ENCODE measurements at regions not wholly inside any gene's neighbourhood (a gene's known extent, or its start where the extent isn't known, plus 50 kb on each side); places are given as distances from the start of the nearest gene placed in this dataset.
"Not testable (repeated sequence)": the region's sequence is repeated elsewhere in the genome, so short reads cannot be mapped to it uniquely, and the experiment has no call there.

- ATAC-seq (replicated peaks in 6 of 8), result peak in 5 of 8 experiments; percentile 46 to 89 (median 86)
- Histone ChIP-seq H3K27ac (no peak overlapping the region), H3K4me3 (no peak overlapping the region), H3K4me1 (replicated peaks in 1 of 2) (peaks cover 26 to 31% of the 10 kb centered on the region in 2 donors)
- in situ Hi-C loops (cut with MboI; ENCODE audit: low pct_unique_long_range_greater_than_20kb in 2 of 9, low sequenced_read_pairs in 9 of 9, unreplicated experiment in 9 of 9), result no loop called here
- WGBS, 10 experiments, result 24 to 70% (median 57%) methylated on average over 1 to 11 of the region's 12 CpGs; no CpG with 5 or more reads in 1 of the 10 experiments
Measured at GRCh38 chr11:64428693-64429092, 69.7 kb downstream of the RPS6KA4 start.

- in situ Hi-C loops (cut with MboI; ENCODE audit: low pct_unique_long_range_greater_than_20kb in 2 of 9, low sequenced_read_pairs in 9 of 9, unreplicated experiment in 9 of 9), result no loop called here
- WGBS, 10 experiments, result 41 to 100% methylated on average over 2 to 4 of the region's 12 CpGs; no CpG with 5 or more reads in 8 of the 10 experiments
- no peak for ATAC-seq (replicated peaks in 6 of 8)
- Histone ChIP-seq H3K4me3 (no peak overlapping the region), H3K27ac (no peak overlapping the region), H3K4me1 (replicated peaks in 1 of 2) (peaks cover 26 to 31% of the 10 kb centered on the region in 2 donors)
Measured at GRCh38 chr11:64429970-64430369, 71.0 kb downstream of the RPS6KA4 start.

- WGBS, 10 experiments, result 0 to 54% (median 10%) methylated on average over 1 to 16 of the region's 18 CpGs; no CpG with 5 or more reads in 1 of the 10 experiments
- Histone ChIP-seq H3K4me3 (no peak overlapping the region), H3K27ac (peak overlapping the region; percentile 26 to 70), H3K4me1 (replicated peaks in 1 of 2) (peaks cover 26 to 31% of the 10 kb centered on the region in 2 donors)
- in situ Hi-C loops (cut with MboI; ENCODE audit: low pct_unique_long_range_greater_than_20kb in 2 of 9, low sequenced_read_pairs in 9 of 9, unreplicated experiment in 9 of 9), result no loop called here
- peak in 5 of 8 experiments; percentile 59 to 68 (median 63) for ATAC-seq (replicated peaks in 6 of 8)
Measured at GRCh38 chr11:64430645-64431044, 71.7 kb downstream of the RPS6KA4 start.

- in situ Hi-C loops (cut with MboI; ENCODE audit: low pct_unique_long_range_greater_than_20kb in 2 of 9, low sequenced_read_pairs in 9 of 9, unreplicated experiment in 9 of 9), result no loop called here
- no peak overlapping the region for H3K4me3 ChIP-seq
- ATAC-seq (replicated peaks in 6 of 8), result no peak
- 40 to 96% (median 60%) methylated on average over 1 to 4 of the region's 4 CpGs; no CpG with 5 or more reads in 7 of the 10 experiments for WGBS, 10 experiments
- peaks cover 10 to 12% of the 10 kb centered on the region in 2 donors for H3K4me1 ChIP-seq (replicated peaks in 1 of 2)
- H3K27ac ChIP-seq, result no peak overlapping the region
Measured at GRCh38 chr11:64436000-64436399, 77.0 kb downstream of the RPS6KA4 start.

GRCh38 chr11:64437426-64437825 is 78.5 kb downstream of the RPS6KA4 start:
- peak in 1 of 8 experiments; percentile 9 for ATAC-seq (replicated peaks in 6 of 8)
- in situ Hi-C loops (cut with MboI; ENCODE audit: low pct_unique_long_range_greater_than_20kb in 2 of 9, low sequenced_read_pairs in 9 of 9, unreplicated experiment in 9 of 9), result no loop called here
- Histone ChIP-seq H3K4me3 (no peak overlapping the region), H3K4me1 (replicated peaks in 1 of 2) (peaks cover 6 to 7% of the 10 kb centered on the region in 2 donors), H3K27ac (no peak overlapping the region)
- WGBS, 10 experiments, result 32 to 100% (median 55%) methylated on average over 1 to 3 of the region's 7 CpGs; no CpG with 5 or more reads in 2 of the 10 experiments

- peak in 3 of 8 experiments; percentile 18 to 23 (median 21) for ATAC-seq (replicated peaks in 6 of 8)
- no peak overlapping the region for H3K4me3 ChIP-seq
- 16 to 81% (median 65%) methylated on average over 3 to 8 of the region's 22 CpGs; no CpG with 5 or more reads in 5 of the 10 experiments for WGBS, 10 experiments
- H3K4me1 ChIP-seq (replicated peaks in 1 of 2), result peaks cover 6 to 7% of the 10 kb centered on the region in 2 donors
- no peak overlapping the region for H3K27ac ChIP-seq
- in situ Hi-C loops (cut with MboI; ENCODE audit: low pct_unique_long_range_greater_than_20kb in 2 of 9, low sequenced_read_pairs in 9 of 9, unreplicated experiment in 9 of 9), result no loop called here
Measured at GRCh38 chr11:64438986-64439771, 80.2 kb downstream of the RPS6KA4 start.

GRCh38 chr11:64439772-64440491 is 81.0 kb downstream of the RPS6KA4 start:
- ATAC-seq (replicated peaks in 6 of 8); in situ Hi-C loops (cut with MboI; ENCODE audit: low pct_unique_long_range_greater_than_20kb in 2 of 9, low sequenced_read_pairs in 9 of 9, unreplicated experiment in 9 of 9); H3K4me1 ChIP-seq (replicated peaks in 1 of 2); H3K27ac ChIP-seq; H3K4me3 ChIP-seq: not testable (repeated sequence)
- 20 to 100% (median 87%) methylated on average over 1 to 7 of the region's 8 CpGs; no CpG with 5 or more reads in 3 of the 10 experiments for WGBS, 10 experiments

- peaks cover 6 to 7% of the 10 kb centered on the region in 2 donors for H3K4me1 ChIP-seq (replicated peaks in 1 of 2)
- 0 to 86% (median 57%) methylated on average over 1 to 10 of the region's 11 CpGs; no CpG with 5 or more reads in 2 of the 10 experiments for WGBS, 10 experiments
- no peak overlapping the region for H3K27ac ChIP-seq
- in situ Hi-C loops (cut with MboI; ENCODE audit: low pct_unique_long_range_greater_than_20kb in 2 of 9, low sequenced_read_pairs in 9 of 9, unreplicated experiment in 9 of 9), result no loop called here
- H3K4me3 ChIP-seq, result no peak overlapping the region
- peak in 2 of 8 experiments; percentile 74 to 80 for ATAC-seq (replicated peaks in 6 of 8)
Measured at GRCh38 chr11:64441127-64441526, 82.2 kb downstream of the RPS6KA4 start.

- H3K4me1 ChIP-seq (replicated peaks in 1 of 2), result peaks cover 10 to 11% of the 10 kb centered on the region in 2 donors
- no peak overlapping the region for H3K4me3 ChIP-seq
- WGBS, 10 experiments, result 20 to 85% (median 68%) methylated on average over 1 to 5 of the region's 5 CpGs; no CpG with 5 or more reads in 2 of the 10 experiments
- no peak for ATAC-seq (replicated peaks in 6 of 8)
- in situ Hi-C loops (cut with MboI; ENCODE audit: low pct_unique_long_range_greater_than_20kb in 2 of 9, low sequenced_read_pairs in 9 of 9, unreplicated experiment in 9 of 9), result no loop called here
- H3K27ac ChIP-seq, result no peak overlapping the region
Measured at GRCh38 chr11:64443001-64443400, 84.0 kb downstream of the RPS6KA4 start.

GRCh38 chr11:64444838-64445441 is 86.0 kb downstream of the RPS6KA4 start:
- in situ Hi-C loops (cut with MboI; ENCODE audit: low pct_unique_long_range_greater_than_20kb in 2 of 9, low sequenced_read_pairs in 9 of 9, unreplicated experiment in 9 of 9), result no loop called here
- Histone ChIP-seq H3K4me1 (replicated peaks in 1 of 2) (peaks cover 10 to 15% of the 10 kb centered on the region in 2 donors), H3K4me3 (no peak overlapping the region), H3K27ac (no peak overlapping the region)
- ATAC-seq (replicated peaks in 6 of 8), result no peak
- WGBS, 10 experiments, result 27 to 100% (median 58%) methylated on average over 1 to 3 of the region's 4 CpGs; no CpG with 5 or more reads in 4 of the 10 experiments

GRCh38 chr11:64445651-64446050 is 86.7 kb downstream of the RPS6KA4 start:
- 75 to 96% (median 93%) methylated on average over 1 to 4 of the region's 4 CpGs; no CpG with 5 or more reads in 5 of the 10 experiments for WGBS, 10 experiments
- in situ Hi-C loops (cut with MboI; ENCODE audit: low pct_unique_long_range_greater_than_20kb in 2 of 9, low sequenced_read_pairs in 9 of 9, unreplicated experiment in 9 of 9), result no loop called here

GRCh38 chr11:64447831-64448598 is 89.1 kb downstream of the RPS6KA4 start:
- Histone ChIP-seq H3K4me3 (no peak overlapping the region), H3K4me1 (replicated peaks in 1 of 2) (peaks cover 10 to 16% of the 10 kb centered on the region in 2 donors), H3K27ac (no peak overlapping the region)
- peak in 7 of 8 experiments; percentile 4 to 47 (median 33) for ATAC-seq (replicated peaks in 6 of 8)
- in situ Hi-C loops (cut with MboI; ENCODE audit: low pct_unique_long_range_greater_than_20kb in 2 of 9, low sequenced_read_pairs in 9 of 9, unreplicated experiment in 9 of 9), result no loop called here
- 7 to 85% (median 39%) methylated on average over 1 to 12 of the region's 17 CpGs; no CpG with 5 or more reads in 2 of the 10 experiments for WGBS, 10 experiments

More at GRCh38 chr11:64445651-64446050, 86.7 kb downstream of the RPS6KA4 start:
- ATAC-seq (replicated peaks in 6 of 8), result no peak
- Histone ChIP-seq H3K27ac (no peak overlapping the region), H3K4me1 (replicated peaks in 1 of 2) (peaks cover 10 to 16% of the 10 kb centered on the region in 2 donors), H3K4me3 (no peak overlapping the region)
